ENCODE measurements at regions not wholly inside any gene's neighbourhood (a gene's known extent, or its start where the extent isn't known, plus 50 kb on each side); places are given as distances from the start of the nearest gene placed in this dataset.

- no peak for DNase-seq (ENCODE audit: low read depth, low spot score)
These were observed 125.9 kb upstream of the CDH18 start for GRCh38 chr5:20113931-20114330.

GRCh38 chr5:20113031-20113715 is 125.2 kb upstream of the CDH18 start:
- no peak for DNase-seq (ENCODE audit: low read depth, low spot score)

GRCh38 chr5:20109326-20109725 is 121.3 kb upstream of the CDH18 start:
- peak; percentile 77 for DNase-seq (ENCODE audit: low read depth, low spot score)

- DNase-seq (ENCODE audit: low read depth, low spot score): no peak
These were observed 117.9 kb upstream of the CDH18 start for GRCh38 chr5:20105915-20106314.

- no peak for DNase-seq (ENCODE audit: low read depth, low spot score)
These were observed 114.3 kb upstream of the CDH18 start for GRCh38 chr5:20102293-20102692.

GRCh38 chr5:20098694-20099093 is 110.7 kb upstream of the CDH18 start:
- no peak for DNase-seq (ENCODE audit: low read depth, low spot score)

- no peak for DNase-seq (ENCODE audit: low read depth, low spot score)
These were observed 100.4 kb upstream of the CDH18 start for GRCh38 chr5:20088361-20088760.

- DNase-seq (ENCODE audit: low read depth, low spot score): no peak
These were observed 99.3 kb upstream of the CDH18 start for GRCh38 chr5:20087299-20087698.

GRCh38 chr5:20077186-20077585 is 89.2 kb upstream of the CDH18 start:
- DNase-seq (ENCODE audit: low read depth, low spot score): no peak

- no peak for DNase-seq (ENCODE audit: low read depth, low spot score)
These were observed 68.9 kb upstream of the CDH18 start for GRCh38 chr5:20056933-20057332.

- no peak for DNase-seq (ENCODE audit: low read depth, low spot score)
These were observed 67.3 kb upstream of the CDH18 start for GRCh38 chr5:20055301-20055700.

- no peak for DNase-seq (ENCODE audit: low read depth, low spot score)
These were observed 62.3 kb upstream of the CDH18 start for GRCh38 chr5:20050262-20050661.

GRCh38 chr5:20044460-20044859 is 56.5 kb upstream of the CDH18 start:
- DNase-seq (ENCODE audit: low read depth, low spot score): no peak

GRCh38 chr5:20041326-20042274 is 53.6 kb upstream of the CDH18 start:
- no peak for DNase-seq (ENCODE audit: low read depth, low spot score)

- DNase-seq (ENCODE audit: low read depth, low spot score): no peak
These were observed 52.9 kb upstream of the CDH18 start for GRCh38 chr5:20040901-20041300.
